GM12878 (cell line): ENCODE measurements at regions not wholly inside any gene's neighbourhood (a gene's known extent, or its start where the extent isn't known, plus 50 kb on each side); places are given as distances from the start of the nearest gene placed in this dataset.

Experiments used
- ATAC-seq: fragments of 200-7000 bp; cut with Tn5 transposase; 3 replicates; pipeline ENCODE4 v1.9.1; 2020; ENCODE audit warnings: mild to moderate bottlenecking, moderate library complexity
- BruUV-seq: library from RNA; stranded (reverse); fragments of 400-500 nt; replicated peaks from 2 replicates; lab custom pipeline; 2021; lab: Mats Ljungman, UMichigan
- CTCF ChIA-PET: fragments of 300-600 bp; sonication (Branson Sonifier 250); formaldehyde crosslinking; extraction: SDS; loops from one replicate; lab custom pipeline; 2021; ENCODE audit warnings: inconsistent platforms; lab: Yijun Ruan, JAX
- POLR2A ChIA-PET: fragments of 350-600 bp; formaldehyde crosslinking; extraction: SDS; loops from one replicate; lab custom pipeline; 2021; ENCODE audit warnings: inconsistent platforms; lab: Charles Lee
- RAD21 ChIA-PET: fragments of 300-600 bp; sonication (Branson Sonifier 250); formaldehyde crosslinking; loops from one replicate; lab custom pipeline; 2023; ENCODE audit warnings: antibody characterized with exemption; ENCODE audit not compliant: unreplicated experiment; lab: Charles Lee
- SMC1A ChIA-PET: fragments of 300-600 bp; sonication (Branson Sonifier 250); formaldehyde crosslinking; loops from one replicate; lab custom pipeline; 2023; ENCODE audit not compliant: unreplicated experiment, uncharacterized antibody; lab: Charles Lee
- DNase-seq: peaks from one replicate; pipeline ENCODE4 v3.0.0-alpha.2; 2011; ENCODE audit warnings: low read depth, low spot score
- FAIRE-seq: peaks from 3 replicates; lab custom pipeline; 2011; peaks lifted over from hg19 to GRCh38; lab: Jason Lieb, UNC
- H2AFZ ChIP-seq: 2 replicates; pipeline ENCODE4 v1.6.0; 2011; ENCODE audit warnings: low read depth, low read length, control low read depth; ENCODE audit not compliant: control insufficient read depth
- H3K27ac ChIP-seq: 2 replicates; pipeline ENCODE4 v1.5.1; 2011; ENCODE audit warnings: control low read depth; ENCODE audit not compliant: control insufficient read depth, insufficient read depth
- H3K27me3 ChIP-seq, 2 experiments: replicated peaks in 1 of 2; 2 replicates each; pipeline versions ENCODE4 v1.6.0 to v1.6.1; 2011; ENCODE audit warnings: low read length in 1 of 2; ENCODE audit not compliant: control insufficient read depth in 2 of 2, insufficient read depth in 2 of 2
- H3K36me3 ChIP-seq, 2 experiments: 2 replicates each; pipeline ENCODE4 v1.5.1; 2011; ENCODE audit warnings: low read length in 1 of 2; ENCODE audit not compliant: control insufficient read depth in 2 of 2, insufficient read depth in 2 of 2
- H3K4me1 ChIP-seq: 2 replicates; pipeline ENCODE4 v1.6.1; 2011; ENCODE audit warnings: mild to moderate bottlenecking, low read length, moderate library complexity, mixed read lengths; ENCODE audit not compliant: control insufficient read depth, insufficient read depth
- H3K4me2 ChIP-seq: 2 replicates; pipeline ENCODE4 v1.6.0; 2011; ENCODE audit warnings: control low read depth; ENCODE audit not compliant: control insufficient read depth, insufficient read depth
- H3K4me3 ChIP-seq: fragments of 200-600 bp; sonication (generic); 2 replicates; pipeline ENCODE4 v1.5.1; 2016
- H3K79me2 ChIP-seq: 2 replicates; pipeline ENCODE4 v1.6.0; 2011; ENCODE audit warnings: low read length; ENCODE audit not compliant: control insufficient read depth, insufficient read depth
- H3K9ac ChIP-seq: 2 replicates; pipeline ENCODE4 v1.8.0; 2011; ENCODE audit warnings: low read length, control low read depth, mixed read lengths; ENCODE audit not compliant: control insufficient read depth, insufficient read depth
- H3K9me3 ChIP-seq: replicated peaks from 3 replicates; pipeline ENCODE4 v1.5.1; 2011; ENCODE audit warnings: mild to moderate bottlenecking, low read length; ENCODE audit not compliant: control insufficient read depth, insufficient read depth
- H4K20me1 ChIP-seq: 2 replicates; pipeline ENCODE4 v1.6.0; 2011; ENCODE audit not compliant: control insufficient read depth, insufficient read depth
- CTCF ChIP-seq, 3 experiments: IDR thresholded peaks in 2 of 3; conservative IDR thresholded peaks in 1 of 3; 2 replicates each; pipeline ENCODE4 v1.5.1; 2011; ENCODE audit warnings: low read depth in 3 of 3, low read length in 3 of 3, mild to moderate bottlenecking in 3 of 3, control low read depth in 2 of 3, moderate library complexity in 2 of 3, inconsistent platforms in 1 of 3, mixed read lengths in 1 of 3; ENCODE audit not compliant: control insufficient read depth in 2 of 3, insufficient read depth in 1 of 3; ENCODE audit errors: extremely low read depth in 1 of 3
- NFXL1 ChIP-seq: fragments of 450-650 bp; IDR thresholded peaks from 2 replicates; pipeline ENCODE4 v1.6.1; 2017; ENCODE audit warnings: antibody characterized with exemption, mild to moderate bottlenecking, borderline replicate concordance
- PBX3 ChIP-seq: IDR thresholded peaks from 2 replicates; pipeline ENCODE4 v1.6.1; 2011; ENCODE audit warnings: mild to moderate bottlenecking, low read depth, low read length, moderate library complexity; ENCODE audit not compliant: insufficient replicate concordance
- RAD21 ChIP-seq: IDR thresholded peaks from 2 replicates; pipeline ENCODE4 v1.6.1; 2011; ENCODE audit warnings: mild to moderate bottlenecking, low read depth, low read length, moderate library complexity; ENCODE audit not compliant: insufficient read depth
- RUNX3 ChIP-seq: IDR thresholded peaks from 2 replicates; pipeline ENCODE4 v1.6.1; 2012; ENCODE audit warnings: low read length, inconsistent platforms
- SMC3 ChIP-seq: IDR thresholded peaks from 2 replicates; pipeline ENCODE4 v1.6.1; 2011; ENCODE audit warnings: low read length, improper control_type of control experiment, borderline replicate concordance
- YY1 ChIP-seq: IDR thresholded peaks from 2 replicates; pipeline ENCODE4 v1.6.1; 2011; ENCODE audit warnings: low read depth, mild to moderate bottlenecking, low read length
- WGBS: methylation state at CpG from one replicate; pipeline ENCODE4 v1.1.6; 2016; ENCODE audit warnings: low lambda C conversion rate; ENCODE audit not compliant: insufficient replicate concordance, insufficient coverage; ENCODE audit errors: missing lambda C conversion rate; 5-methylcytosine and 5-hydroxymethylcytosine counted together
- in situ Hi-C: fragments of 300-500 bp; cut with MboI; formaldehyde crosslinking; loops from 9 replicates; pipeline ENCODE4 v1.14.3; 2018; ENCODE audit warnings: mixed read lengths
- intact Hi-C: fragments of 100-400 bp; cut with micrococcal nuclease; formaldehyde crosslinking; loops from one replicate; pipeline ENCODE4 v1.14.2; 2022; ENCODE audit not compliant: unreplicated experiment

GRCh38 chr3:170813266-170813665 lies 56.7 kb downstream of the RPL22L1 start (continued):
- no peak for TF ChIP-seq PBX3
- TF ChIP-seq, all 136 proteins: peak for 0

GRCh38 chr3:170811928-170812591 lies 57.9 kb downstream of the RPL22L1 start:
- peak; percentile 68 for FAIRE-seq
- no peaks in the 10 kb centered on the region for H4K20me1 ChIP-seq
- no peak overlapping the region for H3K9ac ChIP-seq
- no peaks in the 10 kb centered on the region for H3K4me1 ChIP-seq
- SMC1A ChIA-PET = interaction anchor here (0.6 to 7.7 kb wide), 14 partner anchors 12 to 503 kb away, joined by 3 to 114 read pairs (median 4); partner anchors contain the start of gene CLDN11
- TF ChIP-seq YY1 (peak; percentile 58; the same call in 1 of the 2 replicates), RUNX3 (0 out of 2 replicates have a peak, but pooled peaks have one; percentile 17), CTCF (IDR thresholded peaks at IDR 0.05 in 2 of 3, conservative IDR thresholded peaks at IDR 0.05 in 1 of 3; ENCODE audit: control insufficient read depth in 2 of 3, extremely low read depth in 1 of 3, insufficient read depth in 1 of 3, low read depth in 3 of 3, low read length in 3 of 3) (peak; percentile 85 to 95 (median 88)), SMC3 (peak; percentile 92), NFXL1 (no peak), RAD21 (peak; percentile 93)
- H3K27ac ChIP-seq = no peak overlapping the region
- RAD21 ChIA-PET = interaction anchor here (0.6 to 4.8 kb wide), 9 partner anchors 8 to 770 kb away, joined by 3 to 110 read pairs (median 3); partner anchors contain the start of gene RPL22L1
- no peak overlapping the region for H3K4me3 ChIP-seq
- H3K4me2 ChIP-seq = no peak overlapping the region
- H3K79me2 ChIP-seq = no peaks in the 10 kb centered on the region
- POLR2A ChIA-PET = no interaction called here
- no peaks in the 10 kb centered on the region for H3K36me3 ChIP-seq
- H3K9me3 ChIP-seq = no peaks in the 10 kb centered on the region
- CTCF ChIA-PET = interaction anchor here (0.7 to 7.7 kb wide), 51 partner anchors 9 to 754 kb away, joined by 3 to 264 read pairs (median 3); partner anchors contain the start of gene CLDN11
- peak; percentile 91 for ATAC-seq
- BruUV-seq = no TSS peak
- no peak overlapping the region for H2AFZ ChIP-seq
- DNase-seq = peak; percentile 30
- no peaks in the 10 kb centered on the region; a peak in 2 of 4 replicates for H3K27me3 ChIP-seq
- intact Hi-C loops = loop anchor here (1.0 kb wide), 2 partner anchors 398 to 502 kb away; no protein-coding TSS in a partner anchor
- 35% methylated on average over 8 of the region's 8 CpGs for WGBS
- in situ Hi-C loops = loop anchor here (5.0 kb wide), 2 partner anchors 395 to 505 kb away; partner anchors contain the start of gene CLDN11
